ENCODE measurements at regions not wholly inside any gene's neighbourhood (a gene's known extent, or its start where the extent isn't known, plus 50 kb on each side); places are given as distances from the start of the nearest gene placed in this dataset.

- H3K27ac ChIP-seq (ENCODE audit: low read depth, low read length): no peak overlapping the region
- H3K4me1 ChIP-seq (ENCODE audit: control insufficient read depth in 3 of 3, insufficient read depth in 3 of 3, low read length in 3 of 3): no peaks in the 10 kb centered on the region
- no peaks in the 10 kb centered on the region for H3K9me3 ChIP-seq (ENCODE audit: control insufficient read depth in 3 of 3, low read length in 3 of 3)
- H3K27me3 ChIP-seq (ENCODE audit: control insufficient read depth in 3 of 3, insufficient read depth in 3 of 3, low read length in 3 of 3): no peaks in the 10 kb centered on the region
- no peak overlapping the region for H3K9ac ChIP-seq (ENCODE audit: low read depth in 1 of 3, low read length in 3 of 3)
- no peak overlapping the region for H3K4me3 ChIP-seq (ENCODE audit: low read length in 3 of 3)
- H3K36me3 ChIP-seq (ENCODE audit: control insufficient read depth in 3 of 3, insufficient read depth in 3 of 3, low read length in 3 of 3): no peaks in the 10 kb centered on the region
These were observed 186.3 kb downstream of the ALG10 start for GRCh38 chr12:34208331-34209258.

GRCh38 chr12:34209259-34209835 is 187.1 kb downstream of the ALG10 start:
- Histone ChIP-seq H3K4me1 (ENCODE audit: control insufficient read depth in 3 of 3, insufficient read depth in 3 of 3, low read length in 3 of 3) (no peaks in the 10 kb centered on the region), H3K9me3 (ENCODE audit: control insufficient read depth in 3 of 3, low read length in 3 of 3) (no peaks in the 10 kb centered on the region), H3K27ac (ENCODE audit: low read depth, low read length) (no peak overlapping the region), H3K36me3 (ENCODE audit: control insufficient read depth in 3 of 3, insufficient read depth in 3 of 3, low read length in 3 of 3) (no peaks in the 10 kb centered on the region), H3K4me3 (ENCODE audit: low read length in 3 of 3) (no peak overlapping the region), H3K27me3 (ENCODE audit: control insufficient read depth in 3 of 3, insufficient read depth in 3 of 3, low read length in 3 of 3) (no peaks in the 10 kb centered on the region), H3K9ac (ENCODE audit: low read depth in 1 of 3, low read length in 3 of 3) (no peak overlapping the region)

- no peak overlapping the region for H3K9ac ChIP-seq (ENCODE audit: low read depth in 1 of 3, low read length in 3 of 3)
- no peak overlapping the region for H3K27ac ChIP-seq (ENCODE audit: low read depth, low read length)
- H3K9me3 ChIP-seq (ENCODE audit: control insufficient read depth in 3 of 3, low read length in 3 of 3): no peaks in the 10 kb centered on the region
- no peaks in the 10 kb centered on the region for H3K36me3 ChIP-seq (ENCODE audit: control insufficient read depth in 3 of 3, insufficient read depth in 3 of 3, low read length in 3 of 3)
- no peaks in the 10 kb centered on the region for H3K4me1 ChIP-seq (ENCODE audit: control insufficient read depth in 3 of 3, insufficient read depth in 3 of 3, low read length in 3 of 3)
- H3K27me3 ChIP-seq (ENCODE audit: control insufficient read depth in 3 of 3, insufficient read depth in 3 of 3, low read length in 3 of 3): no peaks in the 10 kb centered on the region
- no peak overlapping the region for H3K4me3 ChIP-seq (ENCODE audit: low read length in 3 of 3)
These were observed 187.9 kb downstream of the ALG10 start for GRCh38 chr12:34210183-34210582.

GRCh38 chr12:34210689-34211530 is 188.6 kb downstream of the ALG10 start:
- Histone ChIP-seq H3K27me3 (ENCODE audit: control insufficient read depth in 3 of 3, insufficient read depth in 3 of 3, low read length in 3 of 3) (no peaks in the 10 kb centered on the region), H3K4me1 (ENCODE audit: control insufficient read depth in 3 of 3, insufficient read depth in 3 of 3, low read length in 3 of 3) (no peaks in the 10 kb centered on the region), H3K36me3 (ENCODE audit: control insufficient read depth in 3 of 3, insufficient read depth in 3 of 3, low read length in 3 of 3) (no peaks in the 10 kb centered on the region), H3K4me3 (ENCODE audit: low read length in 3 of 3) (no peak overlapping the region), H3K9me3 (ENCODE audit: control insufficient read depth in 3 of 3, low read length in 3 of 3) (no peaks in the 10 kb centered on the region), H3K9ac (ENCODE audit: low read depth in 1 of 3, low read length in 3 of 3) (no peak overlapping the region), H3K27ac (ENCODE audit: low read depth, low read length) (no peak overlapping the region)

- Histone ChIP-seq H3K4me1 (ENCODE audit: control insufficient read depth in 3 of 3, insufficient read depth in 3 of 3, low read length in 3 of 3) (no peaks in the 10 kb centered on the region), H3K9ac (ENCODE audit: low read depth in 1 of 3, low read length in 3 of 3) (no peak overlapping the region), H3K27me3 (ENCODE audit: control insufficient read depth in 3 of 3, insufficient read depth in 3 of 3, low read length in 3 of 3) (no peaks in the 10 kb centered on the region), H3K9me3 (ENCODE audit: control insufficient read depth in 3 of 3, low read length in 3 of 3) (no peaks in the 10 kb centered on the region), H3K36me3 (ENCODE audit: control insufficient read depth in 3 of 3, insufficient read depth in 3 of 3, low read length in 3 of 3) (no peaks in the 10 kb centered on the region), H3K27ac (ENCODE audit: low read depth, low read length) (no peak overlapping the region), H3K4me3 (ENCODE audit: low read length in 3 of 3) (no peak overlapping the region)
These were observed 190.4 kb downstream of the ALG10 start for GRCh38 chr12:34212651-34213050.

GRCh38 chr12:34214011-34214410 is 191.7 kb downstream of the ALG10 start:
- Histone ChIP-seq H3K36me3 (ENCODE audit: control insufficient read depth in 3 of 3, insufficient read depth in 3 of 3, low read length in 3 of 3) (no peaks in the 10 kb centered on the region), H3K27ac (ENCODE audit: low read depth, low read length) (no peak overlapping the region), H3K9ac (ENCODE audit: low read depth in 1 of 3, low read length in 3 of 3) (no peak overlapping the region)

GRCh38 chr12:34215213-34215892 is 193.1 kb downstream of the ALG10 start:
- H3K27ac ChIP-seq (ENCODE audit: low read depth, low read length): no peak overlapping the region
- H3K36me3 ChIP-seq (ENCODE audit: control insufficient read depth in 3 of 3, insufficient read depth in 3 of 3, low read length in 3 of 3): no peaks in the 10 kb centered on the region
- no peak overlapping the region for H3K9ac ChIP-seq (ENCODE audit: low read depth in 1 of 3, low read length in 3 of 3)
- peaks cover 0 to 11% (median 11%) of the 10 kb centered on the region in 3 donors for H3K27me3 ChIP-seq (ENCODE audit: control insufficient read depth in 3 of 3, insufficient read depth in 3 of 3, low read length in 3 of 3)
- no peaks in the 10 kb centered on the region for H3K9me3 ChIP-seq (ENCODE audit: control insufficient read depth in 3 of 3, low read length in 3 of 3)
- peaks cover 0 to 5% (median 5%) of the 10 kb centered on the region in 3 donors for H3K4me1 ChIP-seq (ENCODE audit: control insufficient read depth in 3 of 3, insufficient read depth in 3 of 3, low read length in 3 of 3)
- no peak overlapping the region for H3K4me3 ChIP-seq (ENCODE audit: low read length in 3 of 3)

More at GRCh38 chr12:34214011-34214410, 191.7 kb downstream of the ALG10 start:
- H3K4me3 ChIP-seq (ENCODE audit: low read length in 3 of 3): no peak overlapping the region
- H3K27me3 ChIP-seq (ENCODE audit: control insufficient read depth in 3 of 3, insufficient read depth in 3 of 3, low read length in 3 of 3): peaks cover 0 to 6% (median 5%) of the 10 kb centered on the region in 3 donors
- no peaks in the 10 kb centered on the region for H3K9me3 ChIP-seq (ENCODE audit: control insufficient read depth in 3 of 3, low read length in 3 of 3)
- peaks cover 0 to 5% (median 5%) of the 10 kb centered on the region in 3 donors for H3K4me1 ChIP-seq (ENCODE audit: control insufficient read depth in 3 of 3, insufficient read depth in 3 of 3, low read length in 3 of 3)

- Histone ChIP-seq H3K27me3 (ENCODE audit: control insufficient read depth in 3 of 3, insufficient read depth in 3 of 3, low read length in 3 of 3) (peaks cover 0 to 11% (median 11%) of the 10 kb centered on the region in 3 donors), H3K9me3 (ENCODE audit: control insufficient read depth in 3 of 3, low read length in 3 of 3) (no peaks in the 10 kb centered on the region), H3K36me3 (ENCODE audit: control insufficient read depth in 3 of 3, insufficient read depth in 3 of 3, low read length in 3 of 3) (no peaks in the 10 kb centered on the region), H3K27ac (ENCODE audit: low read depth, low read length) (no peak overlapping the region), H3K4me3 (ENCODE audit: low read length in 3 of 3) (no peak overlapping the region), H3K4me1 (ENCODE audit: control insufficient read depth in 3 of 3, insufficient read depth in 3 of 3, low read length in 3 of 3) (peaks cover 0 to 5% (median 5%) of the 10 kb centered on the region in 3 donors), H3K9ac (ENCODE audit: low read depth in 1 of 3, low read length in 3 of 3) (no peak overlapping the region)
These were observed 193.6 kb downstream of the ALG10 start for GRCh38 chr12:34215893-34216285.

- H3K27ac ChIP-seq (ENCODE audit: low read depth, low read length): no peak overlapping the region
- no peaks in the 10 kb centered on the region for H3K9me3 ChIP-seq (ENCODE audit: control insufficient read depth in 3 of 3, low read length in 3 of 3)
- H3K27me3 ChIP-seq (ENCODE audit: control insufficient read depth in 3 of 3, insufficient read depth in 3 of 3, low read length in 3 of 3): peaks cover 0 to 11% (median 11%) of the 10 kb centered on the region in 3 donors
- H3K4me3 ChIP-seq (ENCODE audit: low read length in 3 of 3): no peak overlapping the region
- no peaks in the 10 kb centered on the region for H3K36me3 ChIP-seq (ENCODE audit: control insufficient read depth in 3 of 3, insufficient read depth in 3 of 3, low read length in 3 of 3)
- H3K9ac ChIP-seq (ENCODE audit: low read depth in 1 of 3, low read length in 3 of 3): no peak overlapping the region
- peaks cover 0 to 5% (median 5%) of the 10 kb centered on the region in 3 donors for H3K4me1 ChIP-seq (ENCODE audit: control insufficient read depth in 3 of 3, insufficient read depth in 3 of 3, low read length in 3 of 3)
These were observed 195.4 kb downstream of the ALG10 start for GRCh38 chr12:34217660-34218059.

Measured in skeletal muscle tissue (tissue), 3 donors.